ENCODE measurements at regions not wholly inside any gene's neighbourhood (a gene's known extent, or its start where the extent isn't known, plus 50 kb on each side); places are given as distances from the start of the nearest gene placed in this dataset.

- TF ChIP-seq, protein P1, sequence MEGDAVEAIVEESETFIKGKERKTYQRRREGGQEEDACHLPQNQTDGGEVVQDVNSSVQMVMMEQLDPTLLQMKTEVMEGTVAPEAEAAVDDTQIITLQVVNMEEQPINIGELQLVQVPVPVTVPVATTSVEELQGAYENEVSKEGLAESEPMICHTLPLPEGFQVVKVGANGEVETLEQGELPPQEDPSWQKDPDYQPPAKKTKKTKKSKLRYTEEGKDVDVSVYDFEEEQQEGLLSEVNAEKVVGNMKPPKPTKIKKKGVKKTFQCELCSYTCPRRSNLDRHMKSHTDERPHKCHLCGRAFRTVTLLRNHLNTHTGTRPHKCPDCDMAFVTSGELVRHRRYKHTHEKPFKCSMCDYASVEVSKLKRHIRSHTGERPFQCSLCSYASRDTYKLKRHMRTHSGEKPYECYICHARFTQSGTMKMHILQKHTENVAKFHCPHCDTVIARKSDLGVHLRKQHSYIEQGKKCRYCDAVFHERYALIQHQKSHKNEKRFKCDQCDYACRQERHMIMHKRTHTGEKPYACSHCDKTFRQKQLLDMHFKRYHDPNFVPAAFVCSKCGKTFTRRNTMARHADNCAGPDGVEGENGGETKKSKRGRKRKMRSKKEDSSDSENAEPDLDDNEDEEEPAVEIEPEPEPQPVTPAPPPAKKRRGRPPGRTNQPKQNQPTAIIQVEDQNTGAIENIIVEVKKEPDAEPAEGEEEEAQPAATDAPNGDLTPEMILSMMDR (IDR thresholded peaks at IDR 0.05; ENCODE audit: insufficient read depth, low read depth, low read length) = no peak
- TF ChIP-seq EZH2 (IDR thresholded peaks at IDR 0.05; ENCODE audit: insufficient read depth, low read length) = no peak
These were observed 1060.4 kb upstream of the TMPRSS15 start for GRCh38 chr21:19463966-19464365.

Data from astrocyte (in vitro differentiated cells and primary cell).